K562 (cell line): ENCODE measurements at regions not wholly inside any gene's neighbourhood (a gene's known extent, or its start where the extent isn't known, plus 50 kb on each side); places are given as distances from the start of the nearest gene placed in this dataset.

Experiments used
- ARNT ChIP-seq, 2 experiments: fragments of 450-650 bp; IDR thresholded peaks; 2 replicates each; pipeline ENCODE4 v1.6.1; 2016; ENCODE audit warnings: mild to moderate bottlenecking in 1 of 2
- ATF1 ChIP-seq, 2 experiments: fragments of 450-650 bp in 1 of 2; IDR thresholded peaks; 2 replicates each; pipeline ENCODE4 v1.6.1; 2016; ENCODE audit warnings: missing compliant biosample characterization in 1 of 2, missing genetic modification characterization in 1 of 2
- ATF2 ChIP-seq: sonication (generic); formaldehyde crosslinking; IDR thresholded peaks from 2 replicates; pipeline ENCODE4 v1.8.1; 2022; ENCODE audit warnings: missing genetic modification reagents
- CBFA2T2 ChIP-seq: fragments of 450-650 bp; conservative IDR thresholded peaks from 2 replicates; pipeline ENCODE4 v1.6.1; 2017; ENCODE audit warnings: mild to moderate bottlenecking
- CBFA2T3 ChIP-seq: fragments of 450-650 bp; IDR thresholded peaks from 2 replicates; pipeline ENCODE4 v1.6.1; 2017
- ELK3 ChIP-seq: fragments of 450-650 bp; formaldehyde crosslinking; IDR thresholded peaks from 2 replicates; pipeline ENCODE4 v1.4.0; 2020; ENCODE audit warnings: mild to moderate bottlenecking
- ESRRA ChIP-seq: fragments of 450-650 bp; IDR thresholded peaks from 2 replicates; pipeline ENCODE4 v1.6.1; 2014; ENCODE audit warnings: low read depth, mild to moderate bottlenecking, moderate library complexity, borderline replicate concordance
- GTF2F1 ChIP-seq: IDR thresholded peaks from 2 replicates; pipeline ENCODE4 v1.6.1; 2011; ENCODE audit warnings: low read depth, low read length, improper control_type of control experiment
- HMG20A ChIP-seq: fragments of 450-650 bp; formaldehyde crosslinking; conservative IDR thresholded peaks from 2 replicates; pipeline ENCODE4 v1.4.0; 2020; ENCODE audit warnings: mild to moderate bottlenecking, mixed read lengths
- HNRNPH1 ChIP-seq: fragments of 200-400 bp; formaldehyde crosslinking; optimal IDR thresholded peaks from 2 replicates; pipeline ENCODE3; 2017; ENCODE audit warnings: low read depth, mild to moderate bottlenecking, low read length, moderate library complexity
- KDM1A ChIP-seq, 2 experiments: fragments of 450-650 bp; IDR thresholded peaks; 2 replicates each; pipeline ENCODE4 v1.6.1; 2016; ENCODE audit warnings: mild to moderate bottlenecking in 2 of 2
- MCM5 ChIP-seq: fragments of 450-650 bp; IDR thresholded peaks from 2 replicates; pipeline ENCODE4 v1.6.1; 2016; ENCODE audit warnings: low read depth
- MEF2D ChIP-seq: conservative IDR thresholded peaks from 2 replicates; pipeline ENCODE4 v1.6.1; 2016; ENCODE audit warnings: low read depth, missing genetic modification characterization, missing compliant biosample characterization
- MIER1 ChIP-seq: fragments of 450-650 bp; IDR thresholded peaks from 2 replicates; pipeline ENCODE4 v1.6.1; 2016; ENCODE audit warnings: antibody characterized with exemption, mild to moderate bottlenecking, low read depth
- MYC ChIP-seq, 2 experiments: fragments of 250-450 bp in 1 of 2; sonication (Bioruptor Pico) in 1 of 2; IDR thresholded peaks; 2 replicates each; pipeline versions ENCODE4 v1.5.1 to v1.6.1; 2012 to 2021; ENCODE audit warnings: low read depth in 2 of 2, borderline replicate concordance in 1 of 2, improper control_type of control experiment in 1 of 2, low read length in 1 of 2, mild to moderate bottlenecking in 1 of 2, moderate library complexity in 1 of 2
- PCBP1 ChIP-seq: fragments of 200-400 bp; formaldehyde crosslinking; IDR thresholded peaks from 2 replicates; pipeline ENCODE4 v1.6.1; 2018; ENCODE audit warnings: mild to moderate bottlenecking, low read depth, low read length; ENCODE audit not compliant: poor library complexity, severe bottlenecking
- POU5F1 ChIP-seq: fragments of 150-350 bp; IDR thresholded peaks from 2 replicates; pipeline ENCODE4 v1.6.1; 2014; ENCODE audit warnings: borderline replicate concordance, low read length, low read depth, mild to moderate bottlenecking; ENCODE audit not compliant: partially characterized antibody
- SMARCA4 ChIP-seq: fragments of 450-650 bp; IDR thresholded peaks from 2 replicates; pipeline ENCODE4 v1.6.1; 2016
- TAF7 ChIP-seq: fragments of 450-650 bp; IDR thresholded peaks from 2 replicates; pipeline ENCODE4 v1.6.1; 2016; ENCODE audit warnings: missing genetic modification characterization, missing compliant biosample characterization
- TRIM24 ChIP-seq, 2 experiments: fragments of 450-650 bp; IDR thresholded peaks; 2 replicates each; pipeline ENCODE4 v1.6.1; 2016
- U2AF2 ChIP-seq: fragments of 200-400 bp; formaldehyde crosslinking; optimal IDR thresholded peaks from 2 replicates; pipeline ENCODE3; 2017; ENCODE audit warnings: low read depth, mild to moderate bottlenecking, low read length
- ZC3H4 ChIP-seq: sonication (generic); formaldehyde crosslinking; IDR thresholded peaks from 2 replicates; pipeline ENCODE4 v1.9.0; 2021; ENCODE audit warnings: missing genetic modification reagents, borderline replicate concordance
- ZFP36 ChIP-seq: fragments of 150-350 bp; IDR thresholded peaks from 2 replicates; pipeline ENCODE4 v1.6.1; 2018; ENCODE audit warnings: low read length, low read depth; ENCODE audit not compliant: partially characterized antibody
- ZNF165 ChIP-seq: fragments of 250-450 bp; sonication (Bioruptor Pico); IDR thresholded peaks from 2 replicates; pipeline ENCODE4 v1.4.0; 2020; ENCODE audit warnings: borderline replicate concordance
- TF ChIP-seq, protein P1 (sequence below): fragments of 450-650 bp; IDR thresholded peaks from 2 replicates; pipeline ENCODE4 v1.7.1; 2018; ENCODE audit warnings: mild to moderate bottlenecking, low read depth; ENCODE audit not compliant: partially characterized antibody

- TF ChIP-seq, protein P1, sequence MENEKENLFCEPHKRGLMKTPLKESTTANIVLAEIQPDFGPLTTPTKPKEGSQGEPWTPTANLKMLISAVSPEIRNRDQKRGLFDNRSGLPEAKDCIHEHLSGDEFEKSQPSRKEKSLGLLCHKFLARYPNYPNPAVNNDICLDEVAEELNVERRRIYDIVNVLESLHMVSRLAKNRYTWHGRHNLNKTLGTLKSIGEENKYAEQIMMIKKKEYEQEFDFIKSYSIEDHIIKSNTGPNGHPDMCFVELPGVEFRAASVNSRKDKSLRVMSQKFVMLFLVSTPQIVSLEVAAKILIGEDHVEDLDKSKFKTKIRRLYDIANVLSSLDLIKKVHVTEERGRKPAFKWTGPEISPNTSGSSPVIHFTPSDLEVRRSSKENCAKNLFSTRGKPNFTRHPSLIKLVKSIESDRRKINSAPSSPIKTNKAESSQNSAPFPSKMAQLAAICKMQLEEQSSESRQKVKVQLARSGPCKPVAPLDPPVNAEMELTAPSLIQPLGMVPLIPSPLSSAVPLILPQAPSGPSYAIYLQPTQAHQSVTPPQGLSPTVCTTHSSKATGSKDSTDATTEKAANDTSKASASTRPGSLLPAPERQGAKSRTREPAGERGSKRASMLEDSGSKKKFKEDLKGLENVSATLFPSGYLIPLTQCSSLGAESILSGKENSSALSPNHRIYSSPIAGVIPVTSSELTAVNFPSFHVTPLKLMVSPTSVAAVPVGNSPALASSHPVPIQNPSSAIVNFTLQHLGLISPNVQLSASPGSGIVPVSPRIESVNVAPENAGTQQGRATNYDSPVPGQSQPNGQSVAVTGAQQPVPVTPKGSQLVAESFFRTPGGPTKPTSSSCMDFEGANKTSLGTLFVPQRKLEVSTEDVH = peak; percentile 39
- no peak for TF ChIP-seq ATF2 (CRISPR knock-in tag)
- no peak for TF ChIP-seq KDM1A (IDR thresholded peaks at IDR 0.05)
- no peak for TF ChIP-seq MIER1
- TF ChIP-seq TRIM24 (IDR thresholded peaks at IDR 0.05) = peak; percentile 48 to 54; a peak in 2 of 4 replicates
- no peak for TF ChIP-seq POU5F1
- no peak for TF ChIP-seq PCBP1
- no peak for TF ChIP-seq HNRNPH1
- TF ChIP-seq ARNT (IDR thresholded peaks at IDR 0.05) = 0 out of 4 replicates have a peak, but pooled peaks of 1 of the 2 experiments have one; percentile 46
- TF ChIP-seq ZFP36 = no peak
- TF ChIP-seq HMG20A (CRISPR knock-in tag) = no peak
- TF ChIP-seq ELK3 (CRISPR knock-in tag) = no peak
- no peak for TF ChIP-seq GTF2F1
- no peak for TF ChIP-seq MEF2D
- TF ChIP-seq ESRRA = 0 out of 2 replicates have a peak, but pooled peaks have one; percentile 20
- TF ChIP-seq SMARCA4 = peak; percentile 28; the same call in 1 of the 2 replicates
- no peak for TF ChIP-seq ZNF165 (CRISPR knock-in tag)
- no peak for TF ChIP-seq CBFA2T3
- TF ChIP-seq MCM5 = no peak
- no peak for TF ChIP-seq ATF1 (CRISPR knock-in tag; IDR thresholded peaks at IDR 0.05)
- no peak for TF ChIP-seq ATF1 (tag; IDR thresholded peaks at IDR 0.05)
- no peak for TF ChIP-seq TAF7 (tag)
- no peak for TF ChIP-seq CBFA2T2
- TF ChIP-seq U2AF2 = no peak
- peak; percentile 49; the same call in 1 of the 2 replicates for TF ChIP-seq MYC (IDR thresholded peaks at IDR 0.05; ENCODE audit: low read depth, low read length)
- no peak for TF ChIP-seq MYC (CRISPR knock-in tag; IDR thresholded peaks at IDR 0.05; ENCODE audit: borderline replicate concordance, low read depth)
- no peak for TF ChIP-seq ZC3H4 (CRISPR knock-in tag)
These were observed 351.3 kb upstream of the RUNX1 start (continued) for GRCh38 chr21:35400233-35400939.
